Trophoblast cell (in vitro differentiated cells and primary cell): ENCODE measurements at regions not wholly inside any gene's neighbourhood (a gene's known extent, or its start where the extent isn't known, plus 50 kb on each side); places are given as distances from the start of the nearest gene placed in this dataset.

Source experiments
- DNase-seq, 2 donors: peaks; one replicate each; pipeline ENCODE4 v3.0.0-alpha.2; 2016
- H2AFZ ChIP-seq: 2 replicates; pipeline ENCODE4 v1.6.1; 2013; ENCODE audit warnings: low read length, moderate library complexity, mild to moderate bottlenecking; ENCODE audit not compliant: insufficient read depth, poor library complexity
- H2AK5ac ChIP-seq: 2 replicates; pipeline ENCODE4 v1.6.1; 2013; ENCODE audit warnings: mild to moderate bottlenecking, low read length
- H2BK120ac ChIP-seq: 2 replicates; pipeline ENCODE4 v1.6.1; 2013; ENCODE audit warnings: low read length, mild to moderate bottlenecking, moderate library complexity; ENCODE audit not compliant: insufficient read depth, poor library complexity
- H2BK12ac ChIP-seq: 2 replicates; pipeline ENCODE4 v1.6.1; 2013; ENCODE audit warnings: mild to moderate bottlenecking, low read length, moderate library complexity
- H2BK5ac ChIP-seq: 2 replicates; pipeline ENCODE4 v1.6.1; 2013; ENCODE audit warnings: low read length, low read depth, moderate library complexity, mild to moderate bottlenecking; ENCODE audit not compliant: poor library complexity
- H3K14ac ChIP-seq: 2 replicates; pipeline ENCODE4 v1.6.1; 2013; ENCODE audit warnings: mild to moderate bottlenecking, low read length
- H3K18ac ChIP-seq: 2 replicates; pipeline ENCODE4 v1.6.1; 2013; ENCODE audit warnings: mild to moderate bottlenecking, low read length
- H3K23ac ChIP-seq: 2 replicates; pipeline ENCODE4 v1.6.1; 2013; ENCODE audit warnings: low read length
- H3K27ac ChIP-seq: 2 replicates; pipeline ENCODE4 v1.5.1; 2013; ENCODE audit warnings: low read depth, mild to moderate bottlenecking, inconsistent platforms, low read length, moderate library complexity
- H3K27me3 ChIP-seq: 2 replicates; pipeline ENCODE4 v1.6.1; 2013; ENCODE audit warnings: inconsistent platforms, mild to moderate bottlenecking, low read length, moderate library complexity; ENCODE audit not compliant: insufficient read depth
- H3K36me3 ChIP-seq, 2 experiments: 1 replicate in 1 of 2; 2 replicates in 1 of 2; pipeline ENCODE4 v1.6.1; 2013; ENCODE audit warnings: low read length in 2 of 2, mild to moderate bottlenecking in 2 of 2, moderate library complexity in 1 of 2; ENCODE audit not compliant: insufficient read depth in 2 of 2, control insufficient read depth in 1 of 2
- H3K4ac ChIP-seq: 2 replicates; pipeline ENCODE4 v1.6.1; 2013; ENCODE audit warnings: low read depth, mild to moderate bottlenecking, low read length, moderate library complexity
- H3K4me1 ChIP-seq, 2 experiments: 1 replicate in 1 of 2; 2 replicates in 1 of 2; pipeline ENCODE4 v1.6.1; 2013; ENCODE audit warnings: low read length in 2 of 2, mild to moderate bottlenecking in 2 of 2, moderate library complexity in 1 of 2; ENCODE audit not compliant: insufficient read depth in 2 of 2, control insufficient read depth in 1 of 2
- H3K4me2 ChIP-seq: 2 replicates; pipeline ENCODE4 v1.6.1; 2013; ENCODE audit warnings: inconsistent platforms, mild to moderate bottlenecking, low read length, moderate library complexity
- H3K4me3 ChIP-seq: 2 replicates; pipeline ENCODE4 v1.5.1; 2013; ENCODE audit warnings: mild to moderate bottlenecking, low read depth, low read length, inconsistent platforms
- H3K79me1 ChIP-seq: one replicate; pipeline ENCODE4 v1.6.1; 2013; ENCODE audit warnings: low read length
- H3K79me2 ChIP-seq: 2 replicates; pipeline ENCODE4 v1.6.1; 2013; ENCODE audit warnings: low read length, mild to moderate bottlenecking; ENCODE audit not compliant: control insufficient read depth, insufficient read depth, poor library complexity
- H3K9ac ChIP-seq: 2 replicates; pipeline ENCODE4 v1.6.1; 2013; ENCODE audit warnings: mild to moderate bottlenecking, low read length
- H3K9me3 ChIP-seq: 2 replicates; pipeline ENCODE4 v1.6.1; 2013; ENCODE audit warnings: low read depth, mild to moderate bottlenecking, control low read depth, inconsistent platforms, low read length; ENCODE audit not compliant: insufficient read depth
- H4K12ac ChIP-seq: 2 replicates; pipeline ENCODE4 v1.6.1; 2013; ENCODE audit warnings: low read depth, mild to moderate bottlenecking, low read length, moderate library complexity
- H4K8ac ChIP-seq: 2 replicates; pipeline ENCODE4 v1.6.1; 2013; ENCODE audit warnings: low read depth, mild to moderate bottlenecking, low read length, moderate library complexity
- H4K91ac ChIP-seq: one replicate; pipeline ENCODE4 v1.6.1; 2013; ENCODE audit warnings: low read depth, mild to moderate bottlenecking, low read length, moderate library complexity
- WGBS: extraction: QIAGEN DNeasy Blood & Tissue Kit; methylation state at CpG from one replicate; pipeline ENCODE4 v1.1.7; 2013; ENCODE audit warnings: missing lambda C conversion rate; ENCODE audit not compliant: insufficient read length, insufficient coverage; ENCODE audit errors: extremely low coverage; 5-methylcytosine and 5-hydroxymethylcytosine counted together

DNA sequence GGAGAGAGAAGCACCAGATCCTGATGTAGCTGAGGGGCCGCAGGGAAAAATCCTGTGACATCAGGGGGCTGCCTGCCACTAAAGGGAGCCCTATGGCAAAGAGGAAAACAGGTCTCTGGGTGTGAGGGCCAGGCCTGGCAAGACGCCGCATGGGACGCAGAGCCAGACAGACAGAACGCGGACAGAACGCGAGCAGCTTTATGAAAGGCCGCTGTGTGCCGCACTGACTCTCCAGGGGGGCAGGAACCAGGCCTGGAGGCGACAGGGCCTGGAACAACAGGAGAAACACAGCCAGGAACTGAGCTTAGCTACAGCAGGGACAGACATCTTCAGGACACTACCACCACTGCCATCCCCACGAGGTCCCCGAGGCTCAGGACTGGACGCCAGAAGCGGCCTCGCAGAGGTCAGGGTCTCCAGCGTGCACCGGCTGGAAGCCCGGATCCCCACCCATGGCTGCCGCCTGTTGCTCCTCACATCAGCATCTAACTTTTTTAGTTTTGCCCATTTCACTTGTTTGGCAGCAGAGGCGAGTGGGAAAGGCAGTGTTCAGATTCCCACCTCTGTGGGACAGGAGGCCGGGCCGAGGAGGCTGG, 131.6 kb downstream of the VAPA start:
- H2BK12ac ChIP-seq: no peak overlapping the region
- no peak overlapping the region for H3K4me3 ChIP-seq
- no peak overlapping the region for H3K18ac ChIP-seq
- no peak overlapping the region for H2AFZ ChIP-seq
- DNase-seq: no peak
- WGBS: no CpG with 5 or more reads among the region's 23 CpGs
- H3K27ac ChIP-seq: no peak overlapping the region
- no peaks in the 10 kb centered on the region for H3K79me2 ChIP-seq
- H3K27me3 ChIP-seq: no peaks in the 10 kb centered on the region
- no peaks in the 10 kb centered on the region for H3K36me3 ChIP-seq
- no peak overlapping the region for H2AK5ac ChIP-seq
- H3K23ac ChIP-seq: no peak overlapping the region
- no peaks in the 10 kb centered on the region for H3K79me1 ChIP-seq
- no peak overlapping the region for H2BK120ac ChIP-seq
- no peak overlapping the region for H4K91ac ChIP-seq
- H3K4ac ChIP-seq: no peak overlapping the region
- H3K4me2 ChIP-seq: no peak overlapping the region
- no peak overlapping the region for H3K14ac ChIP-seq
- peaks cover 0 to 2% of the 10 kb centered on the region in 2 experiments for H3K4me1 ChIP-seq
- H4K12ac ChIP-seq: no peak overlapping the region
- H4K8ac ChIP-seq: no peak overlapping the region
- no peak overlapping the region for H2BK5ac ChIP-seq
- H3K9ac ChIP-seq: no peak overlapping the region
- peaks cover 10% of the 10 kb centered on the region for H3K9me3 ChIP-seq

DNA sequence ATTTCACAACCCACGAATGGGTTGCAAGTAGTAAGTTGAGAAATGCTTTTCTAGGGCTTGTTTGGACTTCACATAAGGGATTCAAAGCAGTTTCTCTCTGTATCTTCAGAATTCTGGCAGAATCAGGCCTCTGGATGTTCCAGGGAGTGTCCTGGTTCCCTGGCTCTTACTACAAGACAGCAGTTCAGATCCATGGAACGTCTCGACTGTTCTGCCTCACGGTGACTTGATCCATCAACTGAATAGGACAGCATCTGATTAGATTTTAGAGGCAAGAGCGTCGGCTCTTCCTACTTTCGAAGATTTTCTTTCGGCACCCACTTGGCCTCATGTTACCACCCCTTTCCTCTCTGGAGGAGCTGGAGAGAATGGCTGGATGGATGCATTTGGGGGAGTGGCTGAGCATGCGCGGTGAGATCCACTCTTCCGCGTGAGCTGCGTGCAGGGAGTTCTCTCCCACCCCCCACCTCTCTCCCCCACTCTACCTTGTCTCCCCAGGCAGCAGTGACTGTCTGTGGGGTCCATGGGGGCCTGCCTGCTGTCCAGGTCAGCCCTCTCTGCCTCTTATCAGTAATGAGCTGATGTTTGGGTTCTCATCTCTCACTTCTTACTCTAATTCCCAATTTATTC, 132.5 kb downstream of the VAPA start:
- no peak overlapping the region for H4K12ac ChIP-seq

DNA sequence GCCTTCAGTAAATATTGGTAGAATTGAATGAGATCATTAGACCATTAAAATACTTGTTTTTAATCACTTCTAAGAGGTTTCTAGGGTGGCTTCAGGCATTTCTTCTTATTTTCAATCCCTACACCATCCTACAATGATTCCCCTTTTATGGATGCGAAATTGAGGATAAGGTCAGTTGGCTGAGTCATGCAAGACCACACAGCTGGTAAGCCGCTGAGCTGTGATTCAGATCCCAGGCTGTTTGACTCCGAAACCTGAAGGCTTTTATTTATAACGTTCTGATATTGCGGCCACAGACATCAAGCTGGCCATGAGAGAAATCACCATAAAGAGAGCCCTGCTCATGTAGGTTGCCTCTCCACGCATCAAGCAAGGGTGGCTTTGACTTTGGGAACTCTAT, 133.4 kb downstream of the VAPA start:
- Histone ChIP-seq H3K4me1 (no peaks in the 10 kb centered on the region), H4K91ac (no peak overlapping the region), H3K27me3 (no peaks in the 10 kb centered on the region), H3K14ac (no peak overlapping the region), H3K4me3 (no peak overlapping the region), H4K12ac (no peak overlapping the region), H3K27ac (no peak overlapping the region), H3K9me3 (peaks cover 7% of the 10 kb centered on the region), H2AK5ac (no peak overlapping the region), H2BK12ac (no peak overlapping the region), H3K23ac (no peak overlapping the region), H3K79me1 (no peaks in the 10 kb centered on the region), H2AFZ (no peak overlapping the region), H3K36me3 (no peaks in the 10 kb centered on the region), H3K79me2 (no peaks in the 10 kb centered on the region), H3K4me2 (no peak overlapping the region), H3K4ac (no peak overlapping the region), H3K9ac (no peak overlapping the region), H4K8ac (no peak overlapping the region), H2BK5ac (no peak overlapping the region), H2BK120ac (no peak overlapping the region), H3K18ac (no peak overlapping the region)
- no CpG with 5 or more reads among the region's 6 CpGs for WGBS
- DNase-seq: no peak

More for the DNA sequence above, 132.5 kb downstream of the VAPA start:
- H2BK5ac ChIP-seq: no peak overlapping the region
- H2AK5ac ChIP-seq: no peak overlapping the region
- no peak overlapping the region for H3K4ac ChIP-seq
- H3K4me2 ChIP-seq: no peak overlapping the region
- no peak overlapping the region for H4K91ac ChIP-seq
- no peaks in the 10 kb centered on the region for H3K79me1 ChIP-seq
- H3K27ac ChIP-seq: no peak overlapping the region
- H3K4me1 ChIP-seq: no peaks in the 10 kb centered on the region
- H2AFZ ChIP-seq: no peak overlapping the region
- H3K4me3 ChIP-seq: no peak overlapping the region
- H3K9ac ChIP-seq: no peak overlapping the region
- H3K23ac ChIP-seq: no peak overlapping the region
- no peak for DNase-seq
- H3K14ac ChIP-seq: no peak overlapping the region
- H3K18ac ChIP-seq: no peak overlapping the region
- H3K9me3 ChIP-seq: peaks cover 10% of the 10 kb centered on the region
- WGBS: no CpG with 5 or more reads among the region's 13 CpGs
- H3K27me3 ChIP-seq: no peaks in the 10 kb centered on the region
- H3K79me2 ChIP-seq: no peaks in the 10 kb centered on the region
- H2BK12ac ChIP-seq: no peak overlapping the region
- H3K36me3 ChIP-seq: no peaks in the 10 kb centered on the region
- H4K8ac ChIP-seq: no peak overlapping the region
- no peak overlapping the region for H2BK120ac ChIP-seq

DNA sequence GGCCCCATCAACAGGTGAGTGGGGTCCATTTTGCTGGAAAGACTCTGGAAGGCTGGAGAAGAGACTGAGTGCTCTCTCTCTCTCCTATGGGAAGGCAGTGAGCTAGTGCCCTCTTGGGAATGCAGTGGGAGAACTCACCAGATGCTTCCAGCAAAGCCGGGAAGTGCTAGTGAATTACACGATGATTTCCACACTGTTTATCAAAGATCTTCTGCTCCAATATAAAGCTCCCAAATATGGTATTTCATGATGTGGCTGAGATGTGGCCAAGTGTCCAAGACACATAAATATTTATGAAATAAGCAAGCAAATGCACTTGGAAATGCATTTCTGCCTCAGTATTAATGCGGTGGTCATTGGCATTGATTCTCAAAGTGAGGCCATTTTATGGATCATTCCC, 135.9 kb downstream of the VAPA start:
- Histone ChIP-seq H3K36me3 (no peaks in the 10 kb centered on the region), H3K4me3 (no peak overlapping the region), H3K9me3 (peaks cover 3% of the 10 kb centered on the region), H2BK120ac (no peak overlapping the region), H3K4me1 (no peaks in the 10 kb centered on the region), H3K9ac (no peak overlapping the region), H2BK12ac (no peak overlapping the region), H2BK5ac (no peak overlapping the region), H3K23ac (no peak overlapping the region), H4K8ac (no peak overlapping the region), H3K18ac (no peak overlapping the region), H3K4ac (no peak overlapping the region), H4K91ac (no peak overlapping the region), H2AK5ac (no peak overlapping the region), H3K27ac (no peak overlapping the region), H4K12ac (no peak overlapping the region), H3K79me2 (no peaks in the 10 kb centered on the region), H3K27me3 (no peaks in the 10 kb centered on the region), H3K14ac (no peak overlapping the region), H3K79me1 (no peaks in the 10 kb centered on the region), H3K4me2 (no peak overlapping the region), H2AFZ (no peak overlapping the region)
- DNase-seq: no peak
- WGBS: no CpG with 5 or more reads among the region's 3 CpGs
